IPS DF 6.9 (cell line): ENCODE measurements at regions not wholly inside any gene's neighbourhood (a gene's known extent, or its start where the extent isn't known, plus 50 kb on each side); places are given as distances from the start of the nearest gene placed in this dataset.

ENCODE experiments used
- DNase-seq: peaks from one replicate; pipeline ENCODE4 v3.0.0-alpha.2; 2013; ENCODE audit warnings: low read depth, low spot score
- H3K27ac ChIP-seq: one replicate; pipeline ENCODE4 v1.5.1; 2013; ENCODE audit warnings: low read length, control low read depth
- H3K27me3 ChIP-seq: 2 replicates; pipeline ENCODE4 v1.6.1; 2013; ENCODE audit warnings: mild to moderate bottlenecking, low read length; ENCODE audit not compliant: control insufficient read depth, insufficient read depth
- H3K36me3 ChIP-seq: 2 replicates; pipeline ENCODE4 v1.6.1; 2013; ENCODE audit warnings: low read length; ENCODE audit not compliant: control insufficient read depth, insufficient read depth
- H3K4me1 ChIP-seq: 2 replicates; pipeline ENCODE4 v1.6.1; 2013; ENCODE audit warnings: low read length; ENCODE audit not compliant: control insufficient read depth, insufficient read depth
- H3K4me3 ChIP-seq: 2 replicates; pipeline ENCODE4 v1.5.1; 2013; ENCODE audit warnings: mild to moderate bottlenecking, low read length
- H3K9me3 ChIP-seq: 2 replicates; pipeline ENCODE4 v1.6.1; 2013; ENCODE audit warnings: low read length, inconsistent platforms; ENCODE audit not compliant: control insufficient read depth, insufficient read depth
- WGBS: extraction: QIAGEN DNeasy Blood & Tissue Kit; methylation state at CpG from one replicate; pipeline ENCODE4 v1.1.7; 2013; ENCODE audit warnings: mixed read lengths, missing lambda C conversion rate; ENCODE audit not compliant: insufficient read length, insufficient coverage; 5-methylcytosine and 5-hydroxymethylcytosine counted together

DNA sequence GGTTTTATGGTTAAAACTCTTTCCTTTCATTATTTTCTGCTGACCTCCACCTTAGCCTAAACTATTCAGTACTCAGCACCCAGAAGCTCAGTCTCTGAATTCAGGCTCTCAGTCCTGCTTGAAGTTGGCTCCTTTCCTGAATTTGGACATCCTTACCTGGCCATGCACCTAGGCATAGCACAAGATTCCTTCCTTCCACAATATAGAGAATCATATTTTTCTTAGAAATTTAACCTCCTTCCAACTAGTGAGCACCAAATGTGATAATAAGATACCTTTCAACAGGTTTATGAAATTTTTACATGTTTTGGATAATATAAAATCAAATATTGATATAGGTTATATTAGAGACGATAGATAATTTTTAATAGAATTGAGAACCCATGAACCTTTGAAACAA, 905.6 kb upstream of the GHITM start:
- no peak for DNase-seq
- Histone ChIP-seq H3K27ac (no peak overlapping the region), H3K36me3 (no peaks in the 10 kb centered on the region), H3K27me3 (no peaks in the 10 kb centered on the region), H3K4me3 (no peak overlapping the region), H3K4me1 (no peaks in the 10 kb centered on the region), H3K9me3 (no peaks in the 10 kb centered on the region)
- WGBS = 100% methylated on average over 1 of the region's 1 CpG

DNA sequence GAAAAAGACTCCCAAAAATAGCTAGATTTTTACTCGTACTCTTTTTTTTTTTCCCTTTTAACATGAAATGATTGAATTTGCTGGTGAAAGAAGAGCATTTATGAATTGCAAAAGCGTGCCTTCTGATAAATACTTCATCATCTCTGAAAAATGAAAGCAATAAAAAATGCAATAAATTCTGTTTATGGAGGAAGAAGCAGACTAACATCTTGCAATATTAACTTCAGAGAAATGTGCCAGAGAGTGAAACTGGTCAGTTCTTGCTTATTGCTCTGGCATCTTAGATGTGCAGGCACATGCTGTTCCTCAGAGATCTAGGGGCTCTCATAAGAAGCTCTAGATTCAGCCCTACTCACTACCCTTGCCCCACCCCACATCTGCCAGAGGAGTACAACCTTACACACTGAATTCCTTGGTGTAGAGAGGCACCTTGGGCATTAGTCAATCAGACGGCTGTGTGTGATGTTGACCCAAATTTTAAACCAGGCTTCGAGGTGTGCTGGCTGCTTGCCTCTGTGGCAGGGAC, 891.1 kb upstream of the GHITM start:
- Histone ChIP-seq H3K4me3 (no peak overlapping the region), H3K27me3 (no peaks in the 10 kb centered on the region), H3K4me1 (no peaks in the 10 kb centered on the region), H3K9me3 (no peaks in the 10 kb centered on the region), H3K27ac (no peak overlapping the region), H3K36me3 (no peaks in the 10 kb centered on the region)
- DNase-seq = no peak
- WGBS = no CpG with 5 or more reads among the region's 4 CpGs

DNA sequence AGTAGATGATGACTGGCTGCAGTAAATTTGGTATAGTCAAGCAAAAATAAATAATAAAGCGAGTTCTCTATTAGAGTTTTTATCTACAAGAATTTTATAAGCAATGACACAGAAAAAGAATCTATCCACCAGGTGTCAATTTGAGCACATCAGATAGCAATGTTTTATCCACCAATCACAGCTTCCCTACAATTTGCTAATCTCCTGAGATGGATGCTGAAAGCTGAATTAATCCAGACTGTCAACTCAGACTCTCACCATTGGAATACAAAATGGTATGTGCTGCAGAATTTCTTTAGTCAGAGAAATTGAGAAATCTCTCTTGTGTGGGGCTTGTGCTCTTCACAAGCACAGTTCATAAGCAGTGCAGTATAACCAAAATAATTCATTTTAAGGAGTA, 888.9 kb upstream of the GHITM start:
- WGBS = no CpG with 5 or more reads among the region's 1 CpG

DNA sequence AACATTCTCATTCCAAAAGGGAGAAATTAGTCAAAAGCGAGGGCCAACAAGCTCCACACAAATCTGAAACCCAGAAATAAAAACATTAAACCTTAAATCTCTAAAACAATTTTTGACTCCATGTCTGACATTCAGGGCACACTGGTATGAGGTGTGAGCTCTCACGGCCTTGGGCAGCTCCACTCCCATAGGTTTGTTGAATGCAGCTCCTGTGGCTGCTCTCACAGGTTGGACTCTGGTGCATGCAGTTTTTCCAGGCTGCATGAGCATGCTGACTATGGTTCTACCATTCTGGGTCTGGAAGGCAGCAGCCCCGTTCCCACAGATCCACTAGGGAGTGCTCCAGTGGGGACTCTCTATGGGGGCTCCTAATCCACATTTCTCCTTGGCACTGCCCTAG, 887.1 kb upstream of the GHITM start:
- H3K4me3 ChIP-seq = no peak overlapping the region
- no peak for DNase-seq
- no peaks in the 10 kb centered on the region for H3K9me3 ChIP-seq
- H3K27ac ChIP-seq = no peak overlapping the region
- H3K36me3 ChIP-seq = no peaks in the 10 kb centered on the region
- no CpG with 5 or more reads among the region's 3 CpGs for WGBS
- H3K4me1 ChIP-seq = no peaks in the 10 kb centered on the region
- no peaks in the 10 kb centered on the region for H3K27me3 ChIP-seq

More for the DNA sequence above, 888.9 kb upstream of the GHITM start:
- H3K27ac ChIP-seq = no peak overlapping the region
- no peak for DNase-seq
- no peaks in the 10 kb centered on the region for H3K9me3 ChIP-seq
- no peaks in the 10 kb centered on the region for H3K4me1 ChIP-seq
- no peaks in the 10 kb centered on the region for H3K36me3 ChIP-seq
- H3K27me3 ChIP-seq = no peaks in the 10 kb centered on the region
- H3K4me3 ChIP-seq = no peak overlapping the region

DNA sequence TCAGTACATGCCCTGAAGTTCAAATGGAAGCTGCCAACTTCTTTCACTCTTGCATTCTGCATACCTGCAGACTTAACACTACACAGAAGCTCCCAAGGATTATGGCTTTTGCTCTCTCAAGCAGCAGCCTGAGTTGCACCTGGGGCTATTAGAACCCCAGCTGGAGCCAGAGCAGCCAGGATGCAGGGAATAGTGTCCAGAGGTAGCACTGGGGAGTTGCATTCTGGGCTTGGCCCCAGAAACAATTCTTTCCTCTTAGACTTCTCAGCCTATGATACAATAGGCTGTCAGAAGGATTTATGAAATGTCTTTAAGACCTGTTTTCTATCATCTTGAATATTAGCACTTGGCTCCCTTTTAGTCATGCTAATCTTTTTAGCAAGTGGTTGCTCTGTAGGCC, 886.7 kb upstream of the GHITM start:
- Histone ChIP-seq H3K36me3 (no peaks in the 10 kb centered on the region), H3K27me3 (no peaks in the 10 kb centered on the region), H3K4me3 (no peak overlapping the region), H3K27ac (no peak overlapping the region), H3K9me3 (no peaks in the 10 kb centered on the region), H3K4me1 (no peaks in the 10 kb centered on the region)
- no peak for DNase-seq

DNA sequence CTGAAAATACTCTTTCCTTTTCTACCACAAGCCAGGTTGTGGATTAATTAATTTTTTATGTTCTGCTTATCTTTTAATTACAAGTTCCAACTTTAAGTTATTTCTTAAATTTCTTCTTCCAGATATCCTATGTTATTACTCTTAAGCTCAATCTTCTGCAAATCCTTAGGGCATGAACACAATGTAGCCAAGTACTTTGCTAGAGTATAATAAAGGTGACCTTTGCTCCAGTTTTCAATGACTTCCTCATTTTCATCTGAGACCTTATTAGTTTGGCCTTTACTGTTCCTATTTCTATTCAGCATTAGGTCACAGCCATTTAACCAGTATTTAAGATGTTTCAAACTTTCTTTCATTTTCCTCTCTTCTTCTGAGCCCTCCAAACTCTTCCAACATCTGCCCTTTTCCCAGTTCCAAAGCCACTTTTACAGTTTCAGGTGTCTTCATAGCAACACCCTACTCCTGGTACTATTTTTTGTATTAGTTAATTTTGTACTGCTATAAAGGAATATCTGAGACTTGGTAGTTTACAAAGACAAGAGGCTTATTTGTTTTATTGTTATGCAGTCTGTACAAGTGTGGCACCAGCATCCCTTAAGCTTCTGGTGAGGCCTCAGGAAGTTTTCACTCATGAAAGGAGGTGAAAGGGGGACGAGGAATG, 886.2 kb upstream of the GHITM start:
- Histone ChIP-seq H3K4me3 (no peak overlapping the region), H3K36me3 (no peaks in the 10 kb centered on the region), H3K27ac (no peak overlapping the region), H3K4me1 (no peaks in the 10 kb centered on the region), H3K27me3 (no peaks in the 10 kb centered on the region), H3K9me3 (no peaks in the 10 kb centered on the region)
- DNase-seq = no peak
- no CpG with 5 or more reads among the region's 1 CpG for WGBS

DNA sequence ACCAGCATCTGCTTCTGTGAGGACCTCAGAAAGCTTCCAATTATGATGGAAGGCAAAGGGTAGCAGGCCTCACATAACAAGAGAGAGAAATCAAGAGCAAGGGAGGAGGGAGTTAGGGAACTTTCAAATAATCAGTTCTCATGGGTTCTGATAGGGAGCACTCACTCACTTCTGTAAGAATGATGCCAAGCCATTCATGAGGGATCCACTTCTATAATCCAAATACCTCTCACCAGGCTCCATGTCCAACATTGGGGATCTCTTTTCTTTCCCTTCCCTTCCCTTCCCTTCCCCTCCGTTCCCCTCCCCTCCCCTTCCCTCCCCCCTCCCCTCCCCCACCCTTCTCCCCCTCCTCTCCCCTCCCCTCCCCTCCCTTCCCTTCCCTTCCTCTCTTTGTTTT, 884.6 kb upstream of the GHITM start:
- Histone ChIP-seq H3K36me3 (no peaks in the 10 kb centered on the region), H3K4me3 (no peak overlapping the region), H3K4me1 (no peaks in the 10 kb centered on the region), H3K27me3 (no peaks in the 10 kb centered on the region), H3K27ac (no peak overlapping the region), H3K9me3 (no peaks in the 10 kb centered on the region)
- WGBS = no CpG with 5 or more reads among the region's 1 CpG
- no peak for DNase-seq

DNA sequence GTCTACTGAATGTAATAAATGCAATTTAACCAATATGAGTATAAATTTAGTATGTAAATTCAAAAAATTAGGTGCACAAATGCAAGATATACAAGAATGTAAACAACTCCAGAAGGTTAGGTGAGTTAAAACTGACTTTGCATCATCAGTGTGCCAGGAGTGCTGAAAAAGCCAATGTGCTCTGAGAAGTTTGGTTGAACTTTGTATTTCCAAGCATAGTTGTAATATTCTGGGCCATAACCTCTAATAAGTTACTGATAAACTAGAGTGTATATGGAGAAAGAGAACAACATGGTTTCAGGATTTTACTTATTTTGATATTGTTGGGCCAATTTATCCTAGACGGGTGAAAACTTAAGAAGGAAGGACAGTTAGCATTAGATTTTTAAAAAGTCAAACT, 876.9 kb upstream of the GHITM start:
- no peak overlapping the region for H3K4me3 ChIP-seq
- no peaks in the 10 kb centered on the region for H3K9me3 ChIP-seq
- DNase-seq = no peak
- no CpG with 5 or more reads among the region's 1 CpG for WGBS
- H3K27me3 ChIP-seq = no peaks in the 10 kb centered on the region
- H3K4me1 ChIP-seq = no peaks in the 10 kb centered on the region
- H3K27ac ChIP-seq = no peak overlapping the region
- no peaks in the 10 kb centered on the region for H3K36me3 ChIP-seq

DNA sequence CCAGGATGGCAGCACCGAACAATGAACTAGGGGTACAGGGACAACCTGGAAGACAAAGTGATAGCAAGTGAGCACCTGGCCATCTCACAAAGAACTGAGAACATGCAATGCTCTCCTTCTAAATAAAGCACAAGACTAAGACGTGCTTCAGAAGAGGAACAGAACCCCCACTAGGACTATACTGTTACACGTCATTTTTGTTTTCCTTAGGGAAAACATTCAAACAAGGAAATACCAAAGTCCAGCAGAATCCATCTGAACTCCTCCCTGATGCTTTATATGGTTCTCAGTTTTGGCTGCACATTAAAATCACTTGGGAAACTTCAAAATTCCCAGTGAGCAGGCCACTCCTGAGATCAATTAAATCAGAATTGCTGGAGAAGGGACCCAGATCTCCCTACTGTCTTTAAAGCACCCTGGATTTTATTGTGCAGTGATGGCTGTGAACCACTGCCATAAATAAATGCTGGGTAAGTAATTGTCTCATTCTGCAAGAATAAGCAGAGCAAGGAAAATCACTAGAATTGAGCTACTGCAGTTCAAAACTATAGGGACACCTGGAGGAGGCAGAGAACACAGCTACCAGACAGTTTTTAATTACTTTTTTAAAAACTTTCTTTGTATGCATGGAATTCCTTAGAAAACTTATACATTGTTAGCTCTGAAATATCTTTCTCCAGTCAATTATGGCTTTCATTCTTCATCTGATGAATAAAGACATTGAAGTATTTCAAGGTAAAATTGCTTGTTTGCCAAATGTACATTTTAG, 866.5 kb upstream of the GHITM start:
- Histone ChIP-seq H3K27ac (no peak overlapping the region), H3K27me3 (no peaks in the 10 kb centered on the region), H3K4me1 (no peaks in the 10 kb centered on the region; the same call in 1 of the 2 replicates), H3K4me3 (no peak overlapping the region), H3K36me3 (no peaks in the 10 kb centered on the region), H3K9me3 (no peaks in the 10 kb centered on the region)
- DNase-seq = no peak
- no CpG with 5 or more reads among the region's 3 CpGs for WGBS

DNA sequence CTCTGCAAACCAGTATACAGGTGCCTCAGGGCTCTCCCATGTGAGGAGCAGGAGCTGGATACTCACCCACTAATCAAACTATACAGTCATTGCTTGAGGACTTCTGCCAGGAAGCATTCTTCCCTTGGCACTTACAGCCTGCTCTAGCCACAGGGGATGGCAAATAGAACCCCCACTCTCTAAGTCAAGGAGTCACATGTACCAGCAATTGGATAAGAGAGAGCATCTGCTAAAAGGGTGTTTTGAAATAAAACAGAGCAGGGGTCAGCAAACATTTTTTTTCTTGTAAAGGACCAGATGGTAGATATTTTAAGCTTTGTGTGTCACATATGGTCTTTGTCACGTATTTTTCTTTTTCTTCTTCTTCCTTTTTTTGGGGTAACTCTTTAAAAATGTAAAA, 865.2 kb upstream of the GHITM start:
- no peak for DNase-seq
- Histone ChIP-seq H3K9me3 (no peaks in the 10 kb centered on the region), H3K4me1 (no peaks in the 10 kb centered on the region; the same call in 1 of the 2 replicates), H3K27ac (no peak overlapping the region), H3K36me3 (no peaks in the 10 kb centered on the region), H3K27me3 (no peaks in the 10 kb centered on the region), H3K4me3 (no peak overlapping the region)
- WGBS = no CpG with 5 or more reads among the region's 1 CpG

DNA sequence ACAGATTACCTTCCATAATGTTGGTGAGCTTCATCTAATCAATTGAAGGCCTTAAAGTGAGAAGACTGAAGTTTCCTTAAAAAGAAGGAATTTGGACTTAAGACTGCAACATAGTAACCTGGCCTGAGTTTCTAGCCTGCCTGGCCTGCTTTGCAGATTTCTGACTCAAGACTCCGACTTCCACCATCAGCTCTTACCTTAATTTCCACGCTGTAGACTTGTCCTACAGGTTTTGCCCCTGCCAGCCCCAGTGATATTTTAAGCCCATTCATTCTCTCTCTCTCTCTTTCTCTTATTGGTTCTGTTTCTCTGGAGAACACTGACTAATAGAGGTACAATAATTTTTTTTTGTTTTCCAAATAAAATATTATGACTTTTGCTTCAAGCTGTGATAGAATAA, 862.3 kb upstream of the GHITM start:
- no peak overlapping the region for H3K4me3 ChIP-seq
- no peaks in the 10 kb centered on the region for H3K9me3 ChIP-seq
- no peak overlapping the region for H3K27ac ChIP-seq
- WGBS = no CpG with 5 or more reads among the region's 2 CpGs
- H3K36me3 ChIP-seq = no peaks in the 10 kb centered on the region
- H3K27me3 ChIP-seq = no peaks in the 10 kb centered on the region
- DNase-seq = no peak
- H3K4me1 ChIP-seq = no peaks in the 10 kb centered on the region; the same call in 1 of the 2 replicates
